Fibroblast of lung (primary cell): ENCODE measurements at regions not wholly inside any gene's neighbourhood (a gene's known extent, or its start where the extent isn't known, plus 50 kb on each side); places are given as distances from the start of the nearest gene placed in this dataset.

Experiments
- CTCF ChIP-seq, 2 donors: IDR thresholded peaks in 1 of 2; conservative IDR thresholded peaks in 1 of 2; 1 replicate in 1 of 2; 2 replicates in 1 of 2; pipeline ENCODE4 v1.5.1; 2011 to 2012; ENCODE audit warnings: low read length in 2 of 2, control low read depth in 1 of 2, inconsistent platforms in 1 of 2, low read depth in 1 of 2, mild to moderate bottlenecking in 1 of 2
- EZH2 ChIP-seq: IDR thresholded peaks from 2 replicates; pipeline ENCODE4 v1.5.1; 2012; ENCODE audit warnings: low read length, control low read depth, mild to moderate bottlenecking; ENCODE audit errors: missing control alignments

- TF ChIP-seq CTCF (conservative IDR thresholded peaks at IDR 0.05 in 1 of 2, IDR thresholded peaks at IDR 0.05 in 1 of 2; ENCODE audit: low read depth in 1 of 2, low read length in 2 of 2), result no peak
- no peak for TF ChIP-seq EZH2
These were observed 105.3 kb upstream of the FAM98A start for GRCh38 chr2:33704406-33704855.
